Non-pigmented ciliary epithelial cell (primary cell): ENCODE measurements at regions not wholly inside any gene's neighbourhood (a gene's known extent, or its start where the extent isn't known, plus 50 kb on each side); places are given as distances from the start of the nearest gene placed in this dataset.
"Not testable (repeated sequence)": the region's sequence is repeated elsewhere in the genome, so short reads cannot be mapped to it uniquely, and the experiment has no call there.

Experiments used
- DNase-seq: peaks from one replicate; pipeline ENCODE4 v3.0.0-alpha.2; 2010; ENCODE audit warnings: low read depth

DNA sequence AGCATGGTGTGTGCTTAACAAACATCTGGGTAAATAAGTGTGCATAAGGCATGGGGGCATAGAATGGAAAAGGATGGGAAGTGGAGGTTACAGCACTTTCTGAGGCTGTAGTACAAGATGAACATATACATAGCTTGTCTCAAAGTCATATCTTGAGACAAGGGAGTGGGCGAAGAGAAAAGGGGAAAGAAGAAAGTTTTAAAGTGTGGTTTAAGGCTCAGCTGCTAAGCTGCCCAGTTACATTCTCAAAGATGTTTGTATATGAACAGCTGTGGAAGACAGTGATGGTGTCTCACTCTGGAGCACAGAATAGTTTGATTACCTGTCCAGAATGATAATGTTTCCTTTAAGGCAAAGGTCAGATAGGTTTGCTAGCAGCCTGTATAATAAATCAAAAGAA, 61.9 kb upstream of the LANCL2 start:
- DNase-seq: no peak

- DNase-seq: no peak
Observed at GRCh38 chr7:55304018-55304762, 60.9 kb upstream of the LANCL2 start.

DNA sequence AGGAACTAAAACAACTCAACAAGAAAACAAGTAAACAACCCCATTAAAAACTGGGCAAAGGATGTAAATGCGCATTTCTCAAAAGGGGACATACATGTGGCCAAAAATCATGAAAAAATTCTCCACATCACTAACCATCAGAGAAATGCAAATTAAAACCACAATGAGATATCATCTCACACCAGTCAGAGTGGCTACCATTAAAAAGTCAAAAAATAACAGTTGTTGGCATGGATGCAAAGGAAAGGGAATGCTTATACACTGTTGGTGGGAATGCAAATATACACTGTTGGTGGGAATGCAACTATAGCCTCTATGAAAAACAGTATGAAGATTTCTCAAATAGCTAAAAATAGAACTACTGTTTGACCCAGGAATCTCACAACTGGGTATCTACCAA, 60.0 kb upstream of the LANCL2 start:
- DNase-seq: no peak

DNA sequence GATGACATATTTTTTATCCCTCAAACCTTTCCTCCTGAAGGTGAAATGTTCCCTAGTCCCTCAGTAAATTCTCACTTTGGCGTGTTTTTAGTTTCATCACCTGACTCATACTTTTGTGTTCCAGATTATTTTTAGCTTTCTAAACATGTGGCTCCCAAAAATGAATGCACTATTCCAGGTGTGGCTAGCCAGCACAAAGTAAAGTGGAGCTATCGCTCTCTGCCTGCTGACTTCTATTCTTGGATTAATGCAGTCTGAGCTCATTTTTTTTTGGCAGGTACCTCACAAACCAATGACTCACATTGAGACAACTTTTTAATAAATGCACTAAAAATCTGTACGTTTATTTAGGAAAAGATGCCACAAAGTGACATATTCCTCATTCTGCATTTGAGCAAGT, 58.8 kb upstream of the LANCL2 start:
- DNase-seq: no peak

DNA sequence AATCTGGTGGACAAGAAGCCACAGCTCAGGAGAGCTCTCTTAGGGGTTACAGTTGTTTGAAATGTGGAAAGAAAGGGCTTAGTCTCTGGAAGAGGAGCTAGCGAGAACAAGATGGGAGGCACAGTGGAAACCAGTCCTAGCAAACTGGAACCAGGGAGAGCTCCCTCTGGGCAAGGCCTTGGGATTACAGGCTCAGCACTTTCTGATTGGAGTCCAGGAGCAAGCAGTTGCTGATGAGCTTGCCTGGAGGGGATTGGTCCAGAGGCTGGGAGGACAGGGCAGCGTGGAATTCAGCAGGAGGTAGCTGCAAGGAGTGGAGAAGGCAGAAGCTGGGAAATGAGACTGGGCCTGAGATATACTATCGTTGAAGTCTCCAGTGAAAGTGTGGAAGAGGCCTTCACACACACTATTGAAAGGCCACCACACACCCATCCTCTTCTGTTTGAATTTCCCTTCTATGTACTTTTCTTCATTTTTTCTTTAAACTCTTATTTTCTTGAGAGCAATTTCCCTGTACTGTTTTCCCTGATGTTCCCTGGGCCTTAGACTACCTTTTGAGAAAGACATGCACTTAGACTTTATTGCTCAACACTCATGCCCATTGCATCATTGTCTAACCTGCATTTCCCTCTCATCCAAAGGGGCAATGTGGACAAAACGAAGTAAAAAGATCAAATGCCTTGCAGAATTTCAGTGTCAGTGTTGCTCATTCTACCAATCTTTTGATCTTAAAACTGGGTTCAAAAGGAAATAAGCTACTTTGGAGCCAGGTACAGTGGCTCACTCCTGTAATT, 57.8 kb upstream of the LANCL2 start:
- no peak for DNase-seq

DNA sequence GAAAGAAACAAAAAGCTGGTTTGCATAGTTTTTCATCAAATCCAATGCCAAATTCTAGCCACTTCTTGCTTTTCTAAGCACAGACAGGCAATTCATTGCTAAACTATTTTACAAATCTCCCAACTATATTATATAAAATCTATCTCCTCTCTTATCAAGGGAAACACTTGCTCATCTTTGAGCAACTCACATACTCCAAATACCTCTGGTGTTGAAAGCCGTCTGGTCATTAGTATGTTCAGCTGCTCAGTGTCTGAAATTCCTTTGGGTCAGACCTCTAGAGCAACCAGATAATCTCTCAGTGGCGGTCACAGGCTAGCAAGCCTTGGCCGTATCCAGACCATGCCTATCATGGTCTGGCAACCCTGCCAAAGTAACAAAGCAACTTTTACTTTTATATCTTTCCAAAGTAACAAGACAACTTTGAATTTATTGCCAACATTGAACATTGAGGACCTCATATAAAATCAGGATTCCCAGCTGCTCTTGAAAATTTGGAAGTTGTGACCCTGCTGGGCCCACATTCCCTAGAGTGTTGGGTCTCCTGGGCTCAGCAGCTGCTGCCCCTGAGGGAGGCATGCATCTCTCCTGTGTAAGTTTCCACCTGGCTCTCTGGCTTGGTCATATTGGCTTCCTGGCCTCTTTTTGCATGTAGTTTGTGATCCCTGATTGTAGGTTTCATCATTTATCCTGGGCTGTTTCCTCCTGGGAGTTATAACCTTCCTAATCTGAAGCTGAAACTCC, 56.8 kb upstream of the LANCL2 start:
- peak; percentile 88 for DNase-seq

- no peak for DNase-seq
Observed at GRCh38 chr7:55309040-55309991, 55.8 kb upstream of the LANCL2 start.

DNA sequence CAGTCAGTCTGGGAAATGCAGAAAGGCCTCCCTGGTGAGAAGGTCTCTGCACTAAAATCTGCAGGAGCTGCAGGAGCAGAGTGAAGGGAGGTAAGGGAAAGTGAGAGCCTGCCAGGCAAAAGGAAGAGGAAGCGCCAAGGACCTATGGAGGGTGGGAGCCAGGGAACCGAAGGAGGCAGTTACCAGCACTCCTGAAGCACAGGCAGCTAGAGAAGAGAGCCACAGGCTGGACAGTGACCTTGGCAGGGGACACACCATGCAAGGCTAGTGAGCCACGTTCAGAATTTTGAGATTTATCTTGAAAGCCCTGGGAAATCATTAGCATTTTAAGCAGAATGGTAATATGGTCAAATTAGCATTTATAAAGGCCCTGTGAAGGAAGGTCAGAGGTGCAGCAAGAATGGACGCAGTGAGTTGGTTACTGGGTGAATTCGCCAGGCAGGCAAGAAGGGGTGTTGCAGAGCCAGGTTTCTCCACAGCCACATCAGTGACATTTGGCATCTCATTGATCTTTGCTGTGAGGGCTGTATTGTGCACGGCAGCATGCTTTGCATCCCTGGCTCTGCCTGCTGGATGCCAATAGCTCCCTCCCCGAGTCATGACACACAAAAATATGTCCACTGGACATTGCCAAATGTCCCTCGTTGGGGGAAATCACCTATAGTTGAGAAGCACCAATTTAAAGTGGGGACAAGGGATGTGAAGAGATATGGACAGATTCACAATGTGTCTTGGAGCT, 54.7 kb upstream of the LANCL2 start:
- DNase-seq: no peak

- not testable (repeated sequence) for DNase-seq
Observed at GRCh38 chr7:55311892-55312291, 53.2 kb upstream of the LANCL2 start.

- DNase-seq: not testable (repeated sequence)
Observed at GRCh38 chr7:55313671-55314070, 51.5 kb upstream of the LANCL2 start.

GRCh38 chr7:55314967-55315366, 50.2 kb upstream of the LANCL2 start:
- DNase-seq: no peak
